ENCODE measurements at regions not wholly inside any gene's neighbourhood (a gene's known extent, or its start where the extent isn't known, plus 50 kb on each side); places are given as distances from the start of the nearest gene placed in this dataset.

GRCh38 chr4:130147641-130148040, 1051.7 kb downstream of the C4orf33 start:
- Histone ChIP-seq H3K27me3 (ENCODE audit: control insufficient read depth, extremely low read depth, insufficient read depth, low read length) (no peaks in the 10 kb centered on the region), H3K36me3 (ENCODE audit: control insufficient read depth in 2 of 2, extremely low read depth in 1 of 2, insufficient read depth in 2 of 2, low read length in 2 of 2) (no peaks in the 10 kb centered on the region), H3K4me2 (ENCODE audit: control insufficient read depth, extremely low read depth, insufficient read depth, low read depth, low read length) (no peak overlapping the region), H4K20me1 (ENCODE audit: control insufficient read depth, extremely low read depth, insufficient read depth, low read length) (no peaks in the 10 kb centered on the region), H2AFZ (ENCODE audit: control insufficient read depth, low read length) (no peak overlapping the region), H3K9ac (ENCODE audit: control insufficient read depth, extremely low read depth, insufficient read depth, low read length) (no peak overlapping the region), H3K9me3 (ENCODE audit: control insufficient read depth, low read depth, low read length) (no peaks in the 10 kb centered on the region), H3K4me1 (ENCODE audit: control insufficient read depth, extremely low read depth, insufficient read depth, low read length) (no peaks in the 10 kb centered on the region), H3K79me2 (ENCODE audit: control insufficient read depth, insufficient read depth, low read length) (no peaks in the 10 kb centered on the region), H3K4me3 (ENCODE audit: control insufficient read depth in 2 of 3, extremely low read depth in 1 of 3, insufficient read depth in 2 of 3, low read depth in 1 of 3, low read length in 3 of 3) (no peak overlapping the region), H3K9me1 (ENCODE audit: control insufficient read depth, extremely low read depth, insufficient read depth, low read length) (no peaks in the 10 kb centered on the region), H3K27ac (ENCODE audit: control insufficient read depth, insufficient read depth, low read length) (no peak overlapping the region)
- dilution Hi-C loops (cut with MboI; ENCODE audit: extremely low pct_ligation_motif_present, low sequenced_read_pairs) = no loop called here
- TF ChIP-seq EZH2 (IDR thresholded peaks at IDR 0.05; ENCODE audit: low read length) (no peak), CTCF (optimal IDR thresholded peaks at IDR 0.05 in 1 of 3, IDR thresholded peaks at IDR 0.05 in 1 of 3, conservative IDR thresholded peaks at IDR 0.05 in 1 of 3; ENCODE audit: extremely low read depth in 1 of 3, insufficient read depth in 2 of 3, low read length in 3 of 3) (no peak)
- FAIRE-seq = no peak
- no peak for DNase-seq (ENCODE audit: low read depth, low spot score)

DNA sequence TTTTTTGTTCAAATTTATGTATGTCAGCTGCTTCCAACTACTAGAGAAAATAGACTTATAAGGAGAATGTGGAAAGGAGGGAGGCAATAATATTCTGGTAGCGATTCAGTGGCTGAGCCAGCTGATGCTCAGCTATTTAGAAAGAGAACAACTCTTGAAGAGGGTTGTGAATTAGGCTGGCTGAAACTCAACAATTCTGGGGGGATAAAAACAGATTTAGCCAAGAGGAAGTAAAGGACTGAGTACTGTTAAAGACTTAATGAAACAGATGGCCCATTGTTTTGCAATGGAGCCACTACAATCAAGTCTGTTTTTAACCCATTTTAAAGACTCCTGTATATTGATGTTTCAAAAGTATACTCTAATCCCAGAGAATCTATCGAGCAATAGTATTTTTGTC, 1058.9 kb downstream of the C4orf33 start:
- Histone ChIP-seq H4K20me1 (ENCODE audit: control insufficient read depth, extremely low read depth, insufficient read depth, low read length) (no peaks in the 10 kb centered on the region), H3K9ac (ENCODE audit: control insufficient read depth, extremely low read depth, insufficient read depth, low read length) (no peak overlapping the region), H3K27ac (ENCODE audit: control insufficient read depth, insufficient read depth, low read length) (no peak overlapping the region), H3K4me1 (ENCODE audit: control insufficient read depth, extremely low read depth, insufficient read depth, low read length) (no peaks in the 10 kb centered on the region), H3K4me2 (ENCODE audit: control insufficient read depth, extremely low read depth, insufficient read depth, low read depth, low read length) (no peak overlapping the region), H3K4me3 (ENCODE audit: control insufficient read depth in 2 of 3, extremely low read depth in 1 of 3, insufficient read depth in 2 of 3, low read depth in 1 of 3, low read length in 3 of 3) (no peak overlapping the region), H3K79me2 (ENCODE audit: control insufficient read depth, insufficient read depth, low read length) (no peaks in the 10 kb centered on the region), H3K9me1 (ENCODE audit: control insufficient read depth, extremely low read depth, insufficient read depth, low read length) (no peaks in the 10 kb centered on the region), H2AFZ (ENCODE audit: control insufficient read depth, low read length) (no peak overlapping the region), H3K36me3 (ENCODE audit: control insufficient read depth in 2 of 2, extremely low read depth in 1 of 2, insufficient read depth in 2 of 2, low read length in 2 of 2) (no peaks in the 10 kb centered on the region), H3K9me3 (ENCODE audit: control insufficient read depth, low read depth, low read length) (no peaks in the 10 kb centered on the region), H3K27me3 (ENCODE audit: control insufficient read depth, extremely low read depth, insufficient read depth, low read length) (no peaks in the 10 kb centered on the region)
- dilution Hi-C loops (cut with MboI; ENCODE audit: extremely low pct_ligation_motif_present, low sequenced_read_pairs) = no loop called here
- DNase-seq (ENCODE audit: low read depth, low spot score) = no peak
- no peak for FAIRE-seq
- TF ChIP-seq EZH2 (IDR thresholded peaks at IDR 0.05; ENCODE audit: low read length) (no peak), CTCF (optimal IDR thresholded peaks at IDR 0.05 in 1 of 3, IDR thresholded peaks at IDR 0.05 in 1 of 3, conservative IDR thresholded peaks at IDR 0.05 in 1 of 3; ENCODE audit: extremely low read depth in 1 of 3, insufficient read depth in 2 of 3, low read length in 3 of 3) (no peak)
